Skeletal muscle tissue (tissue), 3 donors: ENCODE measurements at regions not wholly inside any gene's neighbourhood (a gene's known extent, or its start where the extent isn't known, plus 50 kb on each side); places are given as distances from the start of the nearest gene placed in this dataset.
"Not testable (repeated sequence)": the region's sequence is repeated elsewhere in the genome, so short reads cannot be mapped to it uniquely, and the experiment has no call there.

Experiments
- H3K27ac ChIP-seq: one replicate; pipeline ENCODE4 v1.7.0; 2013; ENCODE audit warnings: mild to moderate bottlenecking, low read depth, low read length, inconsistent platforms
- H3K27me3 ChIP-seq, 3 donors: one replicate each; pipeline ENCODE4 v1.7.0; 2013; ENCODE audit warnings: low read length in 3 of 3; ENCODE audit not compliant: control insufficient read depth in 3 of 3, insufficient read depth in 3 of 3
- H3K36me3 ChIP-seq, 3 donors: one replicate each; pipeline ENCODE4 v1.7.0; 2013; ENCODE audit warnings: low read length in 3 of 3; ENCODE audit not compliant: control insufficient read depth in 3 of 3, insufficient read depth in 3 of 3
- H3K4me1 ChIP-seq, 3 donors: one replicate each; pipeline ENCODE4 v1.7.0; 2013; ENCODE audit warnings: low read length in 3 of 3, mild to moderate bottlenecking in 3 of 3; ENCODE audit not compliant: control insufficient read depth in 3 of 3, insufficient read depth in 3 of 3
- H3K4me3 ChIP-seq, 3 donors: one replicate each; pipeline ENCODE4 v1.7.0; 2013; ENCODE audit warnings: low read length in 3 of 3
- H3K9ac ChIP-seq, 3 donors: one replicate each; pipeline ENCODE4 v1.7.0; 2013; ENCODE audit warnings: low read length in 3 of 3, mild to moderate bottlenecking in 3 of 3, moderate library complexity in 2 of 3, low read depth in 1 of 3
- H3K9me3 ChIP-seq, 3 donors: one replicate each; pipeline ENCODE4 v1.7.0; 2013; ENCODE audit warnings: low read length in 3 of 3; ENCODE audit not compliant: control insufficient read depth in 3 of 3
- donor health status: Osteomylitis.

GRCh38 chr1:69103705-69104385 lies 463.9 kb upstream of the LRRC7 start:
- Histone ChIP-seq H3K27me3 (no peaks in the 10 kb centered on the region), H3K4me1 (no peaks in the 10 kb centered on the region), H3K9ac (no peak overlapping the region), H3K4me3 (no peak overlapping the region), H3K36me3 (no peaks in the 10 kb centered on the region), H3K27ac (no peak overlapping the region), H3K9me3 (peaks cover 0 to 3% (median 0%) of the 10 kb centered on the region in 3 donors)

- H3K27me3 ChIP-seq, result no peaks in the 10 kb centered on the region
Observed at GRCh38 chr1:69104894-69105293, 462.8 kb upstream of the LRRC7 start.

GRCh38 chr1:69109277-69109676 lies 458.4 kb upstream of the LRRC7 start:
- H3K4me3 ChIP-seq, result no peak overlapping the region
- no peaks in the 10 kb centered on the region for H3K27me3 ChIP-seq
- no peaks in the 10 kb centered on the region for H3K36me3 ChIP-seq
- H3K9ac ChIP-seq, result no peak overlapping the region
- no peak overlapping the region for H3K27ac ChIP-seq
- no peaks in the 10 kb centered on the region for H3K9me3 ChIP-seq
- H3K4me1 ChIP-seq, result no peaks in the 10 kb centered on the region

More at GRCh38 chr1:69104894-69105293, 462.8 kb upstream of the LRRC7 start:
- Histone ChIP-seq H3K27ac (no peak overlapping the region), H3K9me3 (peaks cover 0 to 3% (median 0%) of the 10 kb centered on the region in 3 donors), H3K4me3 (no peak overlapping the region), H3K36me3 (no peaks in the 10 kb centered on the region), H3K4me1 (no peaks in the 10 kb centered on the region), H3K9ac (no peak overlapping the region)

GRCh38 chr1:69110851-69111250 lies 456.9 kb upstream of the LRRC7 start:
- Histone ChIP-seq H3K27me3 (no peaks in the 10 kb centered on the region), H3K36me3 (no peaks in the 10 kb centered on the region), H3K9ac (no peak overlapping the region), H3K4me1 (no peaks in the 10 kb centered on the region), H3K4me3 (no peak overlapping the region), H3K27ac (no peak overlapping the region), H3K9me3 (no peaks in the 10 kb centered on the region)

GRCh38 chr1:69120126-69120741 lies 447.5 kb upstream of the LRRC7 start:
- not testable (repeated sequence) for H3K4me3 ChIP-seq, H3K9ac ChIP-seq, H3K27ac ChIP-seq, H3K36me3 ChIP-seq, H3K9me3 ChIP-seq, H3K4me1 ChIP-seq, H3K27me3 ChIP-seq

- Histone ChIP-seq H3K27me3 (no peaks in the 10 kb centered on the region), H3K36me3 (no peaks in the 10 kb centered on the region), H3K9me3 (no peaks in the 10 kb centered on the region), H3K4me1 (no peaks in the 10 kb centered on the region), H3K4me3 (no peak overlapping the region), H3K27ac (no peak overlapping the region), H3K9ac (no peak overlapping the region)
Observed at GRCh38 chr1:69120817-69121216, 446.9 kb upstream of the LRRC7 start.

- no peaks in the 10 kb centered on the region for H3K9me3 ChIP-seq
- H3K27ac ChIP-seq, result no peak overlapping the region
- no peaks in the 10 kb centered on the region for H3K4me1 ChIP-seq
- H3K36me3 ChIP-seq, result no peaks in the 10 kb centered on the region
- H3K4me3 ChIP-seq, result no peak overlapping the region
- H3K27me3 ChIP-seq, result no peaks in the 10 kb centered on the region
- H3K9ac ChIP-seq, result no peak overlapping the region
Observed at GRCh38 chr1:69121723-69122122, 446.0 kb upstream of the LRRC7 start.

GRCh38 chr1:69122373-69122772 lies 445.3 kb upstream of the LRRC7 start:
- H3K27me3 ChIP-seq, result no peaks in the 10 kb centered on the region
- H3K9ac ChIP-seq, result no peak overlapping the region
- H3K4me3 ChIP-seq, result no peak overlapping the region
- H3K36me3 ChIP-seq, result no peaks in the 10 kb centered on the region
- H3K9me3 ChIP-seq, result no peaks in the 10 kb centered on the region
- no peaks in the 10 kb centered on the region for H3K4me1 ChIP-seq
- H3K27ac ChIP-seq, result no peak overlapping the region

- Histone ChIP-seq H3K4me3 (no peak overlapping the region), H3K4me1 (no peaks in the 10 kb centered on the region), H3K9ac (no peak overlapping the region), H3K36me3 (no peaks in the 10 kb centered on the region), H3K9me3 (no peaks in the 10 kb centered on the region), H3K27ac (no peak overlapping the region), H3K27me3 (no peaks in the 10 kb centered on the region)
Observed at GRCh38 chr1:69123486-69123885, 444.2 kb upstream of the LRRC7 start.

- H3K9ac ChIP-seq, result no peak overlapping the region
- no peaks in the 10 kb centered on the region for H3K36me3 ChIP-seq
- H3K9me3 ChIP-seq, result no peaks in the 10 kb centered on the region
- H3K27ac ChIP-seq, result no peak overlapping the region
- no peak overlapping the region for H3K4me3 ChIP-seq
- no peaks in the 10 kb centered on the region for H3K4me1 ChIP-seq
- no peaks in the 10 kb centered on the region for H3K27me3 ChIP-seq
Observed at GRCh38 chr1:69126796-69127195, 440.9 kb upstream of the LRRC7 start.
